MM.1S (cell line): ENCODE measurements at regions not wholly inside any gene's neighbourhood (a gene's known extent, or its start where the extent isn't known, plus 50 kb on each side); places are given as distances from the start of the nearest gene placed in this dataset.
"Not testable (repeated sequence)": the region's sequence is repeated elsewhere in the genome, so short reads cannot be mapped to it uniquely, and the experiment has no call there.

Experiments
- DNase-seq: peaks from one replicate; pipeline ENCODE4 v3.0.0-alpha.2; 2015
- H2AFZ ChIP-seq: fragments of 300-600 bp; sonication (generic); 2 replicates; pipeline ENCODE4 v1.6.0; 2016; ENCODE audit warnings: antibody characterized with exemption, low read length
- H3F3A ChIP-seq: fragments of 300-600 bp; sonication (generic); 2 replicates; pipeline ENCODE4 v1.6.1; 2016; ENCODE audit warnings: mild to moderate bottlenecking, antibody characterized with exemption, low read length, moderate library complexity, mixed read lengths; ENCODE audit not compliant: insufficient read depth
- H3K27ac ChIP-seq: fragments of 300-600 bp; sonication (generic); 2 replicates; pipeline ENCODE4 v1.5.1; 2016; ENCODE audit warnings: mild to moderate bottlenecking, low read length
- H3K27me3 ChIP-seq: fragments of 300-600 bp; sonication (generic); replicated peaks from 2 replicates; pipeline ENCODE4 v1.6.0; 2016; ENCODE audit warnings: low read length; ENCODE audit not compliant: insufficient read depth
- H3K36me3 ChIP-seq: fragments of 300-600 bp; sonication (generic); replicated peaks from 2 replicates; pipeline ENCODE4 v1.6.1; 2016; ENCODE audit warnings: mild to moderate bottlenecking, low read length, mixed read lengths; ENCODE audit not compliant: insufficient read depth
- H3K4me1 ChIP-seq: fragments of 300-600 bp; sonication (generic); 2 replicates; pipeline ENCODE4 v1.6.1; 2016; ENCODE audit warnings: low read length, mixed read lengths
- H3K4me2 ChIP-seq: fragments of 300-600 bp; sonication (generic); 2 replicates; pipeline ENCODE4 v1.6.0; 2016; ENCODE audit warnings: low read depth, low read length
- H3K4me3 ChIP-seq: fragments of 300-600 bp; sonication (generic); 2 replicates; pipeline ENCODE4 v1.5.1; 2016; ENCODE audit warnings: low read length, mixed read lengths
- H3K79me2 ChIP-seq: fragments of 300-600 bp; sonication (generic); 2 replicates; pipeline ENCODE4 v1.6.1; 2016; ENCODE audit warnings: mixed run types, low read length, mixed read lengths
- H3K9ac ChIP-seq: fragments of 300-600 bp; sonication (generic); 2 replicates; pipeline ENCODE4 v1.6.1; 2016; ENCODE audit warnings: low read length, mixed read lengths
- H3K9me2 ChIP-seq: fragments of 300-600 bp; sonication (generic); replicated peaks from 2 replicates; pipeline ENCODE4 v1.6.1; 2016; ENCODE audit warnings: mild to moderate bottlenecking, low read length, mixed read lengths; ENCODE audit not compliant: insufficient read depth
- H3K9me3 ChIP-seq: fragments of 300-600 bp; sonication (generic); replicated peaks from 2 replicates; pipeline ENCODE4 v1.6.1; 2016; ENCODE audit warnings: mild to moderate bottlenecking, low read length, mixed read lengths; ENCODE audit not compliant: insufficient read depth
- H4K20me1 ChIP-seq: fragments of 300-600 bp; sonication (generic); 2 replicates; pipeline ENCODE4 v1.6.1; 2016; ENCODE audit warnings: mild to moderate bottlenecking, low read length, moderate library complexity, mixed read lengths; ENCODE audit not compliant: insufficient read depth
- CTCF ChIP-seq: fragments of 300-600 bp; sonication (generic); IDR thresholded peaks from 2 replicates; pipeline ENCODE4 v1.5.1; 2016; ENCODE audit warnings: antibody characterized with exemption, low read length, mixed read lengths
- EZH2 ChIP-seq: fragments of 300-600 bp; sonication (generic); optimal IDR thresholded peaks from 2 replicates; pipeline ENCODE3; 2017; ENCODE audit warnings: low read depth, mild to moderate bottlenecking, antibody characterized with exemption, low read length, mixed read lengths
- EZH2phosphoT487 ChIP-seq: fragments of 300-600 bp; sonication (generic); IDR thresholded peaks from 2 replicates; pipeline ENCODE4 v1.6.1; 2018; ENCODE audit warnings: antibody characterized with exemption, low read length

- H3K27me3 ChIP-seq: no peaks in the 10 kb centered on the region
- H3K4me2 ChIP-seq: no peak overlapping the region
- no peak overlapping the region for H3K27ac ChIP-seq
- TF ChIP-seq CTCF (no peak), EZH2phosphoT487 (no peak), EZH2 (no peak)
- no peak overlapping the region for H3K4me3 ChIP-seq
- no peaks in the 10 kb centered on the region for H3K36me3 ChIP-seq
- DNase-seq: no peak
- no peaks in the 10 kb centered on the region for H4K20me1 ChIP-seq
- H3K9me2 ChIP-seq: no peaks in the 10 kb centered on the region
- no peak overlapping the region for H2AFZ ChIP-seq
- no peak overlapping the region for H3K9ac ChIP-seq
- H3K79me2 ChIP-seq: no peaks in the 10 kb centered on the region
- H3K9me3 ChIP-seq: no peaks in the 10 kb centered on the region
- H3F3A ChIP-seq: no peaks in the 10 kb centered on the region
- no peaks in the 10 kb centered on the region for H3K4me1 ChIP-seq
Observed at GRCh38 chr14:37834275-37834674, 238.8 kb downstream of the TTC6 start.

- H3K4me3 ChIP-seq, H3F3A ChIP-seq, H2AFZ ChIP-seq, H3K4me2 ChIP-seq, H3K9me3 ChIP-seq, H3K79me2 ChIP-seq, H3K27ac ChIP-seq, H3K36me3 ChIP-seq, H3K4me1 ChIP-seq, H3K9ac ChIP-seq, H3K27me3 ChIP-seq, H4K20me1 ChIP-seq, H3K9me2 ChIP-seq, DNase-seq: not testable (repeated sequence)
Observed at GRCh38 chr14:37838778-37839177, 243.3 kb downstream of the TTC6 start.

GRCh38 chr14:37841039-37841438, 245.6 kb downstream of the TTC6 start:
- H3K4me2 ChIP-seq, H3K4me3 ChIP-seq, H3K9me3 ChIP-seq, H4K20me1 ChIP-seq, H3K9me2 ChIP-seq, H3K79me2 ChIP-seq, DNase-seq, H3K9ac ChIP-seq, H2AFZ ChIP-seq, H3K36me3 ChIP-seq, H3K27me3 ChIP-seq, H3F3A ChIP-seq, H3K4me1 ChIP-seq, H3K27ac ChIP-seq: not testable (repeated sequence)

GRCh38 chr14:37842106-37842505, 246.7 kb downstream of the TTC6 start:
- H3K9me3 ChIP-seq: no peaks in the 10 kb centered on the region
- no peak overlapping the region for H2AFZ ChIP-seq
- H3K4me2 ChIP-seq: no peak overlapping the region
- H3F3A ChIP-seq: no peaks in the 10 kb centered on the region
- no peak overlapping the region for H3K4me3 ChIP-seq
- DNase-seq: no peak
- H3K9ac ChIP-seq: no peak overlapping the region
- H3K79me2 ChIP-seq: no peaks in the 10 kb centered on the region
- TF ChIP-seq CTCF (no peak), EZH2 (no peak), EZH2phosphoT487 (no peak)
- H3K4me1 ChIP-seq: no peaks in the 10 kb centered on the region
- no peak overlapping the region for H3K27ac ChIP-seq
- no peaks in the 10 kb centered on the region for H3K27me3 ChIP-seq
- no peaks in the 10 kb centered on the region for H4K20me1 ChIP-seq
- no peaks in the 10 kb centered on the region for H3K36me3 ChIP-seq
- no peaks in the 10 kb centered on the region for H3K9me2 ChIP-seq
